AG20443 (cell line): ENCODE measurements at regions not wholly inside any gene's neighbourhood (a gene's known extent, or its start where the extent isn't known, plus 50 kb on each side); places are given as distances from the start of the nearest gene placed in this dataset.

Source experiments
- DNase-seq: peaks from one replicate; pipeline ENCODE4 v3.0.0; 2012; ENCODE audit warnings: low spot score, mixed read lengths

DNA sequence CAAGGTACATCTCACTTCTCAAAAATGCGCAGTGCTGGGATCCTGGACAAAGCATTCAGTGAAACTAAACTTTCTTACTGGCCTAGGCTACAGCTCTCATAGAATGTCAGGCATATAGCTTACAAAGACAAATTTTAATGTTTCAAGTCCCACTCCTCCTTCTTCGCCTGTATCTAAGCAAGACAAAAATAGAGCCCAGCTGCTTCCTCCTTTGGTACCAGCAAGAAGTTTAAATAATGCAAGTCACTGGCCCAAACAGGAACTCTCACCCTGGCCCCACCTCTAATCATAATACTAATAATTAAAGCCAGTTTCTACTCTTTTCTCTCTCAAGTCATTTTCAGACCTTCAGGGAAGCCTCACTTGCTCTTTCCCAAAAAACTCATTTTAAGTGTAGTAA lies 1267.9 kb downstream of the MRPL39 start:
- DNase-seq = no peak

DNA sequence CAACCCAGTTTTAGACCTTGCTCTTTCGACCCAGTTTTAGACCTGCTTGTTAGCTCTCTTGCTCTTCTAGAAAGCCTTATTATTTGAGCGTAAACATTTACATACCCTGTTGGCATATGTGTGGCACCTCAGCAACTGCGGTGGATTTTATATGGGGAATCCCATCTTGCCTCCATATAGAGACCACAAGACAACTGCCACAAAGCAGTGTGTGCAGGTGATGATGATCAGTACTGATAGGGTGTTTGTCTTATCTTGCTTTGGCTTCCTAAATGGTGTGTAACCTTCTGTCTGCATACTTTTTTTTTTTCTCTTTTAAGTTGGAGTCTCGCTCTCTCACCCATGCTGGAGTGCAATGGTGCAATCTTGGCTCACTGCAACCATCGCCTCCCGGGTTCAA lies 1270.8 kb downstream of the MRPL39 start:
- DNase-seq = no peak

DNA sequence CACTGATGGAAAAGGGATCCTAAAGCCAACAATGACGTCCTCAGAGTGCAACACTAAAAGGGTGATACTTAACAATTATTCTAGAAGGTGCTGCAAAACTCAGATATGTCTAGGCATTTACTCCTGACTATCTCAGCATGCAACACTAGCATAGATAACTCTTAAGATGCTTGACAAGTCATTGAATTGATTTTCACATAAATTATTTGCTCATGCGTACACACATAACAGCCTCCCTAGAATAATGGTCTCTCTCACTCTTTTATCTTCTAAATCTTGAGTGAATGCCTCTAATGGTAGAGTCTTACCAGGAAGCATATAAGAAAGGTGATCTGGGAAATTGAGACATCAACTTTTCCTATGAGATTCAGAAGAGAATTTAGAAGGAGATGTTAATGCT lies 1283.7 kb downstream of the MRPL39 start:
- no peak for DNase-seq

DNA sequence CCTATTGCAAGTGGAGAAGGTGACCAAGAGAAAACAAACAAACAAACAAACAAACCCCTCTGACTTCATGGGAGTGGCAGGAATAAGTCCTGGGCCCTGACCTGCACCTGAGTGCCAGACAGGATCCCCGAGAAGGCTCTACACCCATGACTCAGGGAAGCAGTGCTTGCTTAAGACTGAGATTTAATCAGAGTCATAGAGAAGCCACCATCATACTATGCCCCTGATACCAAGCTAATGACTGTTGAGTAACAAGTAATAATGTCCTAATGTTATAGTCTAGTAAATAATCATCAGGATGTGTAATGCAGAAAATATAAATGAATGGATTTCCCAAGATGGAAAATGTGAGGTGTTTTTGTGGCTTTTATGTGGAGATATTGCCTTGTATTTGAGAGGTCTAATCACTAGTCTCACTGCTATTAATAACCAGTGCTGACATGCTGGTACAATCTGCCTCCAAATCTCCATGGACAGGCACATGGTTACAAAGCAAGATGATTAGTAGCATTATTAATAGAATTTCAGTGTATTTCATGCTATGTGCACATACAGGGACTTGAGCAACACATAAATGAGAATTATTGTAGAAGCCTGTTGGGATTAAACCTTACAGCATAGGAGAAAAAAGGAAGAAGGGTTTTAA lies 1290.9 kb downstream of the MRPL39 start:
- no peak for DNase-seq

DNA sequence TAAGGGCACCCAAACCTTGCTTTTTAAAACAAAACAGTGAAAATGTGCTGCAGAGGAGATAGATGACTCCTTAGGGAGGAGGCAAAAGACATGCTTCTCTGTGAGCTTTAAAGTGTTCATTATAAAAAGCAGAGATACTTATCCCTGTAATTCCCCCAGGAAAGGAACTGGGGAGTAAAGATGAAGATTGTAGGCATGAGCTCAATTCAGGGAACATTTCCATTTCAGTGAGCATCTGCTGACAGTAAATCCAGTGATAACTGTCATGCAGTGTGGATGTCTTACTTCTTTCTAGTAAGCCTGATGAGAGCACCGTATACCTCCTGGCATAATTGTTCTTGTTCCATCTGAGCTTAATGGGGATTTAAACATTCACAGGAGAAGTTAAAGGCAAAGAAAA lies 1296.5 kb downstream of the MRPL39 start:
- no peak for DNase-seq

DNA sequence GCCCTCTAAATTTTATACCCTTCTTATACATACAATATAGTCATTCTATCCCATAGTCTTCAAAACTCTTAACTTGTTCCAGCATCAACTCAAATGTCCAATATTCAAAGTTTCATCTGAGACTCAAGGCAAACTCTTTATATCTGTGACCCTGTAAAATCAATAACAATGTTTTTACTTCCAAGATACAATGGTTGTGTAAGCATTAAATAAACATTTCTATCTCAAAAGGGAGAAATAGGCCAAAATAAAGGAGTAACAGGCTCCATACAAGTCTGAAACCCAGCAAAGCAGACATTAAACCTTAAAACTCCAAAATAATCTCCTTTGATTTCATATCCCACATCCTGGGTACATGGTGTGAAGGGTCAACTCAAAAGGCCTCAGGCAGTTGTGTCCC lies 1299.1 kb downstream of the MRPL39 start:
- DNase-seq = no peak

DNA sequence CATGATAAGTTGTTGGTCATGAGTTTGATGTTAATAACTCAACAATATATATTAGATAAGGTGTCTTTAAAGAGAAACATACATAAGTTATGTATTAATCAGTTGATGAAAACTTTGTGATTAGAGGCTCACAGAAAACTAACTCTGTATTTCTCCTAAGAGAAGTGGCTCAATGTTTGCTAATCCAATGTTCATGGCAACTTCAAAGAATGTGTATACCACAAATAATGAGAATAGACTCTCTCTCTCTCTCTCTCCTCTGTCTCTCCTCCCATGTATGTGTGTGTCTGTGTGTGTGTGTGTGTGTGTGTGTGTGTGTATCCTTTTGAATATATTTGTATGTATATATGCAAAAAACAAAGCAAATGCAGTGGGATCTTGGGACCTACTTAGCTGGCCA lies 1304.9 kb downstream of the MRPL39 start:
- no peak for DNase-seq

DNA sequence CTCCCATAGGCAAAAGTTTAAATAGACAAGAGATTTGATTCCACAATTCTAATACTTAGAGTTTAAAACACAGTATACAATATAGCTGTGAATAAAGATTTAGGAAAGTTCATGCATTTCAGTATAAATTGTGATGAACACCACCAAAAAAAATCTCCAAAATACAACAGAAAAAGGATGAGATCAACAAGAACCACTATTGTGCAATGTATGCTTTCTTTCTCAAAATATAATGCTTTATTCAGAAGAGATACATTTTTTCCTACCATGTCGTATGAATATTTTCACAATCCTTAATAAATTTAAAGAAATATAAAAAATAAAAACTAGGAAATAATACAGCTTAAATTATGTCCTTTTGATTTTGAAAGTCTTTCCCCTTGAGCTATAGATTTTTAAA lies 1309.2 kb downstream of the MRPL39 start:
- no peak for DNase-seq

DNA sequence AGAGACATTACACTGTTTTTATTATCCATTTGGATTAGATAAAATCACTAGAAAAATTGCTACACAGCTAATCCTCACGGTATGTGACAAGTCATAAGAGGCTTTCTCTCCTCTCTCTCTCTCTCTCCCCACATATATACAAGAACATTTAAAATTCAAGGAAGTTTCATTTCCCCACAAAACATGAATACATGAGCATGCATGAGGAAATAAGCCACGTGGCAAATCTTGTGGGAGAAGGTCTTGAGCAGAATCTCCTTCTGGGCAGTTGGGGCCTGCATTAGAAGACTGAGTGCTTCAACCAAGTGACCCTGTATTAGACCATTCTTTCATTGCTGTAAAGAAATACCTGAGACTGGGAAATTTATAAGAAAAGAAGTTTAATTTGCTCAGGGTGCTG lies 1313.1 kb downstream of the MRPL39 start:
- DNase-seq = no peak

DNA sequence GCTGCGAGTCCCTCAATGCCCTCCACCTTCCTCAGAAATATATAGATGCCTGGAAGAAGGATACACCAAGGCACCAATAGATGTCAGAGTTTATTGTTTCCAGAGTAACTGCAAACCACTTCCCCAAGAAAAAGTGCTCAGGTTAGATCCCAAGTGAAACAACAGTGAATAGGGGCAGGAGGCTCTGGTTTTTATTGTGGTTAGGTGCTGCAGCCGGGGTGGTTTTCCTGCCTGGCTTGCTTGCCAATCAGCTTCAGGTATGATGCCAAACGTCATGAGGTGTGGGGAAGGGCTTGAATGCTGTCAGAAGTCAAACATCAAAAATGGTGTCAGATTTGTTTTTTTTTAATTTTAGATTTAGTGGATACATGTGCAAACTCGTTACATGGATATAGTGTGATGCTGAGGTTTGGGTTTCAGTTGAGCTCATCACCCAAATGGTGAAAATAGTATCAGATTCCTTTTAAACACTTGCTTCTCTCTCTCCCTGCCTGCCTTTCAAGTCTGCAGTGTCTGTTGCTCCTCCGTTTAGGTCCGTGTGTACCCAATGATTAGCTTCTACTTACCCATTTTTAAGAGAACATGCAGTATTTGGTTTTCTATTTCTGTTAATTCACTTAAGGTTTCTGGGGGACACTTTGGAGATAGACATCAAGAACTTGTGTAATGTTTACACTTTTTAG lies 1317.0 kb downstream of the MRPL39 start:
- no peak for DNase-seq

DNA sequence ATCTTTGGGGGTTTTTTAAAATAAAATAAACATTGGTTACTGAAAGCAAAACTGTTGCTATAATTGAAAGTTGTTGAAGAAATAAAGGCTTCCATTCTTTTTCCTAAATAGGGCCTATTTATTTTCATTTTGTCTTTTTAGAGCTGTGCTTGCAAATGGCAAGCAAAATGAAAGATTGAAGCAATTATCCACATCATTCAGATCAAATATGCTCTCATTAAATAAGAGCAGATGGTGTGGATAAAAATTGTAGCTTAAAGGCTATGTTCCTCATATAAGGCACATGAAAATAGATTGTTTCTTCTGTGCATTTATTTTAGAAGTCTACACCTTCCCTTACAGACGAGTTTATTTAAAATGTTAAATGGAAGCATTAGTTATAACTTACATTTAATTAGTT lies 1317.7 kb downstream of the MRPL39 start:
- no peak for DNase-seq

DNA sequence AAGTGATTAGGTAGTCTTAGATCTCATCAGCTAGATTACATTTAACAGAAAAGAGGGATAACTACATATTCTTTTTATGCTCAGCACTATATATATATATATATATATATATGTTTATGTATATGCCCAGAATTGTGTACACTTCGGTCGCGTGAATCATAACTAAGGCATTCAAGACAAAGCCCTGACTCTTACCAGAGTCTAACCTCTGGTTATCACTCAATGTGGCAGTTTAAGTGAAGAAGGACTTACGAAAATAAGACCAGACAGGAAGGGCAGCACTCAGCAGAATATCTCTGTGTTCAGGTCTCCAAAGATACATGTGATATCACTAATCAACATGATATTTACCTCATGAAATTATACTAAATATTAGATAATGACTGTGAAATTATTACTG lies 1326.7 kb downstream of the MRPL39 start:
- no peak for DNase-seq

DNA sequence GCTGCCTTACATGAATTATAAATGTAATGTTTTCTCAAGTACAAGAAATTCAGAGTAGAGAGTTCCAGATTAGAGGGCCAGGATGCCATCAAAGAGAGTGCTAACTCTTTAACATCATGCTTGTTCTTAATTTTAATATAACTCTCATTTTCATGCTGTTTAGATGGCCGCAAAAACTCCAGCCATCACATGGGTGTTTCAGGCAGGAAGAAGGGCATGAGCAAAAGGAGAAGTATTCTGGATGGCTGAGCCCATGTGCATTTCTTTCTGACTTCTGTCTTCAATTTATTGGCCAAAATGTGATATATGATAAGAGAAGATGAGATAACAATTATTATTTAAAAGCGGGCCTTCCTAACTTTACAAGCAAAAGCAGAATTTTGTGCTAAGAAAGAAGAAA lies 1328.6 kb downstream of the MRPL39 start:
- DNase-seq = no peak

DNA sequence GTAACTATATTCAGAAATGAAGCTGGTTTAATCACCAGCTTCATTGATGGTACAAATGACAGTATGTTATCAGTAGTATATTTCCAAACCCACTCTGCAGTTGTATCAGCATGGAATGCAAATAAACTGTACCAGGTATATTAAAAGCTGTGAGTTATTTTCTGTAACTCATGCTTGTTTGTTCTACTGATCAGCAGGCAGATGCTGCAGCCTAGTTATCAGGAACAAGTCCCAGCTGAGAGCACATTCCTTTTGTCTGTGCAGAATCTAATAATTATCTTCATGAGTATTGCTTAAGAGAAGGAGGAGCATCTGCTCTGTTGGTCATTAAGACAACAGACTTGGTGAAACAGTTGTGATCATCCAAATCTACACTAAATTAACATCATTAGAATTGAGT lies 1331.1 kb downstream of the MRPL39 start:
- DNase-seq = no peak

DNA sequence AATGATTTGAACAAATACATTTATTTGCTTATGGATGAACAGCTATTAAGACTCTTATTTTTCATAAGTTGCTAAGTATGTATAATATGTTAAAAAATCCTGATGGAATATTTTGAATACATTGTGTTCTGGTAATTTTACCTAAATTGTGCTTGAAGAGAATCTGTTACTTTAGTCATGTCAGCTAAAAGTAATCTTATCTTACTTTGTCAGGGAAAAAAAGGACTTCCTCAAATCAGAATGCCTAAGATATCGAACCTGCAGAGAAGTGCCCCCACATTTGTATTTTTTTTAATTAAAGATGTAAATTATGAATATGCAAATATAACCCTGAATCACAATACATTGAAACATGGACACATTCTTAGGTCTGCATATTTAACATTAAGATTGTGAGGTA lies 1331.7 kb downstream of the MRPL39 start:
- DNase-seq = no peak

DNA sequence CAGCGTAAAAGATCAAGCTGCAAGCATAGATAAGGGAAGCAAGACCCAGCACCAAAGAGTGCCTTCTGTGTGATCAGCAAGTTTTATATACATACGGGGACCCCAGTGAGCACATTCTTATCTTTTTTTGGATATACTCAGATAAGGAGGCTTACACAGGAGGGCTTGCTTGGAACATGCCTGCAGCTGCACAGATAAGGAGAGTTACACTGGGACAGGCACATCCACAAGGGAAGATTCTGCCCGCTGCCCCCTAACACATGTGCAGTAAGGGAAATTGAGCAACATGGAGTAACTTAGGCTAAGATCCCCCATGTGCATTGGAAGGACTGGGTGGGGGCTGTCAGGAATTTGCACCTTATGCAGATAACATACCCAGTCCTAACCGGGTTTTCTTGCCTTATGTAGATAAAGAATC lies 1334.8 kb downstream of the MRPL39 start:
- no peak for DNase-seq

DNA sequence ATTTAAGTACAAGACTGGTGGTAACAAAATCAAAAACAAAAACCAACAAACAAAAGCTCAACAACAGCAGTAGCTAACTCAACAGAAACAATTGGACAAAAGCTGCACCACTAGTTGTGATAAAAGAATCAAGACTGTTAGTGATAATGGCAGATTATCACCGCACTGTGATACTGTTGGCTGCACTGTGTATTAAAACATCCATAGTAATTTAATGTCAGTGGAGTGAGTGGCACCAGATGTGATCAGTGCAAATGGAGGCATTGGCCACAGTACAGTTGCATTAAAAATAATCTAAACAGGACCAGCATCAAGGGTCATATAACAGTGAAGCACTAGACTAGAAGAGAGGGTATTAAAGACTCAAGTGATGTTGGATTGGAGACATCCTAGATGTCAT lies 1341.3 kb downstream of the MRPL39 start:
- no peak for DNase-seq

DNA sequence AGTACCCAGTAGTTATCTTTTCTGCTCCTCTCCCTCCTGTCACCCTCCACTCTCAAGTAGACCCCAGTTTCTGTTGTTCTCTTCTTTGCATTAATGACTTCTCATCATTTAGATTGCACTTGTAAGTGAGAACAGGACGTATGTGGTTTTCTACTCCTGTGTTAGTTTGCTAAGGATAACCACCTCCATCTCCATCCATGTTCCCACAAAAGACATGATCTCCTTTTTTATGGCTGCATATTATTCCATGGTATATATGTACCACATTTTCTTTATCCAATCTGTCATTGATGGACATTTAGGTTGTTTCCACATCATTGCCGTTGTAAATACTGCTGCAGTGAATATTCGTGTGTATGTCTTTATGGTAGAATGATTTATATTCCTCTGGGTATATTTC lies 1346.5 kb downstream of the MRPL39 start:
- DNase-seq = no peak

DNA sequence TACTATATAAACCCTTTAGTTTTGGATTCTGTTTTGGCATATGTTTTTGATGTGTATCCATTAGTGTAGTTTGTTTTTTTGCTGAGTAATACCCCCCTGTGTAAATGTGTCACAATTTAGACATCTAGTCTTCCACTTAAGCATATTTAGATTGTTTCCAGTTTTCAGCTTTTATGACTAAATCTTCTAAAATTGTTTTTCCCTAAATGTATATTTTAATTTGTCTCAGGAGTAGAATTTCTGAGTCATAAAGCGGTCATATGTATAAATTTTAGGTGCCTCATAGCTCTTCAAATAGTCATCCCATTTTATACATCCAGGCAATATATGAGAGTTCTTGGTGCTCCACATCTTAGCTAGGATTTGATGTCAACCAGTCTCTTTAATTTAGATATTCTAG lies 1348.0 kb downstream of the MRPL39 start:
- DNase-seq = no peak

DNA sequence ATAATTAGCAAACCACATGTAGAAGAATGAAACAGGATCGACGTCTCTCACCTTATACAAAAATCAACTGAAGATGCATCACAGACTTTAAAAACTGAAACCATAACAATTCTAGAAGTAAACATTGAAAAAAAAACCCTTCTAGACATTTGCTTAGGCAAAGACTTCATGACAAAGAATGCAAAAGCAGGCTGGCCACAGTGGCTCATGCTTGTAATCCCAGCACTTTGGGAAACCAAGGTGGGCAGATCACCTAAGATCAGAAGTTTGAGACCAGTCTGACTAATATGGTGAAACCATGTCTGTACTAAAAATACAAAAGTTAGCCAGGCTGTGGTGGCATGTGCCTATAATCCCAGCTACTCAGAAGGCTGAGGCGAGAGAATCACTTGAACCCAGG lies 1351.7 kb downstream of the MRPL39 start:
- no peak for DNase-seq

DNA sequence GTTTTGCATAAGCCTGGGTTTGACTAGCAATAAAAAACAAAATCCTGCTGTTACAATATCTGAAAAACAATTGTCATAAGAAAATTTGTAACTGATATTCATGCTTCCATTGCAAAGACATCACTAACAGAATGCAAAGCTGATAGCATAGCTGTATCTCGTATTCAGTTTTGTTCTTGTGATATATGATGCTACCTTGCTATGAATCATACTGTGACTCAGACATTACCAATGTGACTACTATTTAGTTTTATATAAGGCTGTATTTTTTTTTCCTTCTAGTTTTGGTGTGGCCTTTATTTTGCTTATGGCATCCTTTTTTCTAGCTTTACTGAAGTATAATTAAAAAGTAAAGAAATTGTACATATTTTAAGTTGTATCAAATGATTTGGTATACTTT lies 1381.8 kb downstream of the MRPL39 start:
- no peak for DNase-seq

DNA sequence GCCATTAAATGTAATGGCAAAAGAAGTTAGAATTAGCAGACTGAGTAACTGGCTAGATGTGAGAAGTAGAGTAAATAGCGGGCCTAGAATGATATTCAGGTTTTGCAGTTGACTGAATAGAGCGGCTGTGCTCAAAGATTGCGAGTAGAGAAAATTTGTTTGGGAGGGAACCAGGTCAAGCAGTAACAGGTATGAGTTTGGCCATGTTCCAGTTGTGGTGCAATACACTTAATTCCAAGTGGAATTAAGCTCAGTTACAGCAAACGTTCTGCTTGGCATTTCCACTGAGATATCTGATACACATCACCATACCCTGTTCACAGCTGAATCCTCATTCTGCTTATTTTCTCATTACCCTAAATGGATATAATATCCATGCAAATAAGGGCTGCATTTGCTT lies 1382.9 kb downstream of the MRPL39 start:
- no peak for DNase-seq

DNA sequence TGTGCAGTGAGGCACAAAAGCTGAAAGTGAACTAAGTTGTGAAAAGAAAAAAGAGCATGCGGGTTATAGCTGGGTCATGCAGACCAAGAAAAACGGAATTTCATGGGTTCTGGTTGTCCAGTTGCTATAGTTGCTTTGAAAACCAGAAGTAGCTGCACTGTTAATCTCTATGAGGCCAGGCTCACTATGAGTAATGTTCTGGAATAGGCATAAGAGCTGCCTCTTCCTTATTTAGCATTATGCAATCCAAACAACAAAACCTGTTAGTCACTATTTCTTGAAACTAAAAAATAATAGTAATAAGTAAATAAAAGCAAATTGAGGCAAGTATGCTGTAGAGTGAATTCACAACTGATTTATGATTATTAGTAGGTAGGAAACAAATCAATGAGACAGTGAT lies 1383.7 kb downstream of the MRPL39 start:
- DNase-seq = no peak

DNA sequence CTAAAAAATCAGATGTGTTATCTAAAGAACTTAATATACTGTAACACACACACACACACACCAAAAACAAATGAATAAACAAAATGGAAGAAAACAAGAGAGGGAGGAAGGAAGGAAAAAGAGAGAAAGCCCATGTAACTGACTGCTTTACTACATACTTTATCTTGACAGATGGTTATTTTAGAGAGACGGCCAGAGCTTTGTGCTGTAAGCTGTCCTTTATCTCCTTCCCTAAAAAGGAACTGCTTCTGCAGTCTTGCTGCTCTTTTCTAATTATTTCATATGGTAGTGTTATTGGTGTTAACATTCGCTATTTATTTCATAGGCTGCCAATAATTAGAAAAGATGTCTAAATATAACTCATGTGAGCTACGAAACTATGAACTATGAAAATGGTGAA lies 1384.6 kb downstream of the MRPL39 start:
- no peak for DNase-seq
